ENCODE measurements at regions not wholly inside any gene's neighbourhood (a gene's known extent, or its start where the extent isn't known, plus 50 kb on each side); places are given as distances from the start of the nearest gene placed in this dataset.

GRCh38 chr14:41154143-41154807, 452.4 kb upstream of the LRFN5 start:
- no peak for TF ChIP-seq CTCF (IDR thresholded peaks at IDR 0.05)
- no peak for TF ChIP-seq POLR2A (IDR thresholded peaks at IDR 0.05)
